Keratinocyte (primary cell): ENCODE measurements at regions not wholly inside any gene's neighbourhood (a gene's known extent, or its start where the extent isn't known, plus 50 kb on each side); places are given as distances from the start of the nearest gene placed in this dataset.

ENCODE experiments used
- DNase-seq: peaks from one replicate; pipeline ENCODE4 v3.0.0-alpha.2; 2011; ENCODE audit warnings: low read depth, missing footprints, low spot score
- FAIRE-seq: peaks from 2 replicates; lab custom pipeline; 2011; peaks lifted over from hg19 to GRCh38; lab: Jason Lieb, UNC
- H2AFZ ChIP-seq: 2 replicates; pipeline ENCODE4 v1.6.0; 2012; ENCODE audit warnings: low read length, control low read depth, inconsistent platforms; ENCODE audit not compliant: control insufficient read depth
- H3K27ac ChIP-seq: 2 replicates; pipeline ENCODE4 v1.5.1; 2011; ENCODE audit warnings: low read length; ENCODE audit not compliant: control insufficient read depth, insufficient read depth
- H3K27me3 ChIP-seq: 3 replicates; pipeline ENCODE4 v1.6.0; 2011; ENCODE audit warnings: low read length; ENCODE audit not compliant: control insufficient read depth, insufficient read depth; ENCODE audit errors: extremely low read depth
- H3K36me3 ChIP-seq, 2 experiments: 2 replicates in 1 of 2; 3 replicates in 1 of 2; pipeline ENCODE4 v1.5.1; 2011; ENCODE audit warnings: low read length in 2 of 2, mild to moderate bottlenecking in 1 of 2; ENCODE audit not compliant: control insufficient read depth in 2 of 2, insufficient read depth in 2 of 2; ENCODE audit errors: extremely low read depth in 1 of 2
- H3K4me1 ChIP-seq: 3 replicates; pipeline ENCODE4 v1.5.1; 2011; ENCODE audit warnings: low read length; ENCODE audit not compliant: control insufficient read depth, insufficient read depth; ENCODE audit errors: extremely low read depth
- H3K4me2 ChIP-seq: 3 replicates; pipeline ENCODE4 v1.6.0; 2011; ENCODE audit warnings: low read depth, low read length; ENCODE audit not compliant: control insufficient read depth, insufficient read depth; ENCODE audit errors: extremely low read depth
- H3K4me3 ChIP-seq, 3 experiments: fragments of 200-600 bp in 1 of 3; sonication (generic) in 1 of 3; 2 replicates in 2 of 3; 3 replicates in 1 of 3; pipeline ENCODE4 v1.5.1; 2011 to 2016; ENCODE audit warnings: low read length in 3 of 3, mild to moderate bottlenecking in 3 of 3, control low read depth in 2 of 3, inconsistent platforms in 1 of 3, low read depth in 1 of 3, mixed read lengths in 1 of 3, mixed run types in 1 of 3, moderate library complexity in 1 of 3; ENCODE audit not compliant: control insufficient read depth in 2 of 3, insufficient read depth in 2 of 3; ENCODE audit errors: extremely low read depth in 1 of 3
- H3K79me2 ChIP-seq: 2 replicates; pipeline ENCODE4 v1.6.0; 2012; ENCODE audit warnings: low read length; ENCODE audit not compliant: control insufficient read depth, insufficient read depth
- H3K9ac ChIP-seq: 3 replicates; pipeline ENCODE4 v1.6.0; 2011; ENCODE audit warnings: low read length; ENCODE audit not compliant: control insufficient read depth, insufficient read depth; ENCODE audit errors: extremely low read depth
- H3K9me1 ChIP-seq: 3 replicates; pipeline ENCODE4 v1.6.0; 2011; ENCODE audit warnings: low read length; ENCODE audit not compliant: control insufficient read depth, insufficient read depth; ENCODE audit errors: extremely low read depth
- H3K9me3 ChIP-seq: 2 replicates; pipeline ENCODE4 v1.5.1; 2012; ENCODE audit warnings: low read depth, low read length; ENCODE audit not compliant: control insufficient read depth
- H4K20me1 ChIP-seq: 3 replicates; pipeline ENCODE4 v1.6.0; 2011; ENCODE audit warnings: low read length; ENCODE audit not compliant: control insufficient read depth, insufficient read depth; ENCODE audit errors: extremely low read depth
- EZH2 ChIP-seq: IDR thresholded peaks from one replicate; pipeline ENCODE4 v1.6.1; 2012; ENCODE audit warnings: inconsistent platforms, mild to moderate bottlenecking, low read length, moderate library complexity
- dilution Hi-C: fragments of 300-500 bp; cut with MboI; formaldehyde crosslinking; loops from one replicate; pipeline ENCODE4 v1.7.0; 2020; ENCODE audit warnings: low sequenced_read_pairs; ENCODE audit not compliant: extremely low pct_ligation_motif_present
- TF ChIP-seq, protein P1 (sequence below), 3 experiments: IDR thresholded peaks in 1 of 3; conservative IDR thresholded peaks in 1 of 3; optimal IDR thresholded peaks in 1 of 3; 2 replicates in 2 of 3; 3 replicates in 1 of 3; pipeline versions ENCODE3 to v1.5.1; 2011; ENCODE audit warnings: low read length in 3 of 3, mild to moderate bottlenecking in 3 of 3, moderate library complexity in 2 of 3, control low read depth in 1 of 3, inconsistent platforms in 1 of 3; ENCODE audit not compliant: insufficient read depth in 2 of 3; ENCODE audit errors: extremely low read depth in 1 of 3

DNA sequence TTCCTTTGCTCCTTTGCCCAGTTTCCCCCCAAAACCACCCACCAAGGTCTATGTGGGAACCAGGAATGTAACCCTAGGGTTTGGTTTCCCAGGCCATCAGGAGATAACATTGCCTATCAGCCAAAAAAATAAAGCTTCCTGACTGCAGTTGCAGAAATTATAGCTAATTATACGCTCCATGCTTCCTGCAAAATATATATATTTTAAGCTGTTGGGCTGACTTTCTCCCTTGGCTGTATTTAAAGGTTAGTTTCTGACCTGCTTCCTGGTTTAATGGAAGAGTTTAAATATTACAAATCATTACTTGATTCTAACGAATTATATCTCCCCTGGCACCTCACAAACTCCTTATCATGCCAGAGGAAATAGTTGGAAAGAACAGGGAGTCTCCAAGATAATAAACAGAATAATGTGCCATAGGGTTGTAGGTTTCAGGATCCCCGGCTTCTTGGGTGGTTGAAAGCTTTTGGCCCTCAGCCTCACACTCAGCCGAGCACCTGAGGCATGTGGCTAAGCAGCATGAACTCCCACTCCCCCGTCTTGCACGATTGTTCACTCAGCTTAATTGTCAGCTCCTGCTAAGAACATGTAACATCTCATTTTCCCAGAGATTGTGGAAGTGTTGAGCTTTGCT lies 79.9 kb downstream of the FZD1 start:
- no peaks in the 10 kb centered on the region for H3K9me3 ChIP-seq
- H3K4me2 ChIP-seq = no peak overlapping the region
- no peak overlapping the region for H3K27ac ChIP-seq
- FAIRE-seq (no peak), DNase-seq (no peak)
- no peak overlapping the region for H3K9ac ChIP-seq
- no peak overlapping the region for H2AFZ ChIP-seq
- no peaks in the 10 kb centered on the region for H3K4me1 ChIP-seq
- H3K9me1 ChIP-seq = no peaks in the 10 kb centered on the region
- no peak for TF ChIP-seq EZH2
- TF ChIP-seq, protein P1, sequence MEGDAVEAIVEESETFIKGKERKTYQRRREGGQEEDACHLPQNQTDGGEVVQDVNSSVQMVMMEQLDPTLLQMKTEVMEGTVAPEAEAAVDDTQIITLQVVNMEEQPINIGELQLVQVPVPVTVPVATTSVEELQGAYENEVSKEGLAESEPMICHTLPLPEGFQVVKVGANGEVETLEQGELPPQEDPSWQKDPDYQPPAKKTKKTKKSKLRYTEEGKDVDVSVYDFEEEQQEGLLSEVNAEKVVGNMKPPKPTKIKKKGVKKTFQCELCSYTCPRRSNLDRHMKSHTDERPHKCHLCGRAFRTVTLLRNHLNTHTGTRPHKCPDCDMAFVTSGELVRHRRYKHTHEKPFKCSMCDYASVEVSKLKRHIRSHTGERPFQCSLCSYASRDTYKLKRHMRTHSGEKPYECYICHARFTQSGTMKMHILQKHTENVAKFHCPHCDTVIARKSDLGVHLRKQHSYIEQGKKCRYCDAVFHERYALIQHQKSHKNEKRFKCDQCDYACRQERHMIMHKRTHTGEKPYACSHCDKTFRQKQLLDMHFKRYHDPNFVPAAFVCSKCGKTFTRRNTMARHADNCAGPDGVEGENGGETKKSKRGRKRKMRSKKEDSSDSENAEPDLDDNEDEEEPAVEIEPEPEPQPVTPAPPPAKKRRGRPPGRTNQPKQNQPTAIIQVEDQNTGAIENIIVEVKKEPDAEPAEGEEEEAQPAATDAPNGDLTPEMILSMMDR (optimal IDR thresholded peaks at IDR 0.05 in 1 of 3, IDR thresholded peaks at IDR 0.05 in 1 of 3, conservative IDR thresholded peaks at IDR 0.05 in 1 of 3; ENCODE audit: extremely low read depth in 1 of 3, insufficient read depth in 2 of 3, low read length in 3 of 3) = no peak
- H4K20me1 ChIP-seq = no peaks in the 10 kb centered on the region
- dilution Hi-C loops = no loop called here
- H3K4me3 ChIP-seq = no peak overlapping the region
- H3K36me3 ChIP-seq = no peaks in the 10 kb centered on the region
- H3K79me2 ChIP-seq = no peaks in the 10 kb centered on the region
- no peaks in the 10 kb centered on the region for H3K27me3 ChIP-seq

GRCh38 chr7:91344911-91345310 lies 80.7 kb downstream of the FZD1 start:
- Histone ChIP-seq H4K20me1 (no peaks in the 10 kb centered on the region), H3K9me3 (no peaks in the 10 kb centered on the region), H3K4me2 (no peak overlapping the region), H3K36me3 (no peaks in the 10 kb centered on the region), H2AFZ (no peak overlapping the region), H3K79me2 (no peaks in the 10 kb centered on the region), H3K27me3 (no peaks in the 10 kb centered on the region), H3K27ac (no peak overlapping the region), H3K9ac (no peak overlapping the region), H3K4me3 (no peak overlapping the region), H3K9me1 (no peaks in the 10 kb centered on the region), H3K4me1 (no peaks in the 10 kb centered on the region)
- FAIRE-seq (no peak), DNase-seq (no peak)
- TF ChIP-seq EZH2 = no peak
- TF ChIP-seq, protein P1 (optimal IDR thresholded peaks at IDR 0.05 in 1 of 3, IDR thresholded peaks at IDR 0.05 in 1 of 3, conservative IDR thresholded peaks at IDR 0.05 in 1 of 3; ENCODE audit: extremely low read depth in 1 of 3, insufficient read depth in 2 of 3, low read length in 3 of 3) = no peak
- dilution Hi-C loops = no loop called here
